Activated B cell treated with CpG ODN at 0.5 μM for 24 hours (primary cell): ENCODE measurements at regions not wholly inside any gene's neighbourhood (a gene's known extent, or its start where the extent isn't known, plus 50 kb on each side); places are given as distances from the start of the nearest gene placed in this dataset.

Experiments
- ATAC-seq: fragments of 200-7000 bp; cut with Tn5 transposase; one replicate; pipeline ENCODE4 v1.10.0; 2021; ENCODE audit warnings: low read depth, mild to moderate bottlenecking, moderate library complexity
- CTCF ChIA-PET: fragments of 350-600 bp; sonication (Branson Sonifier 250); formaldehyde crosslinking; loops from one replicate; lab custom pipeline; 2021; ENCODE audit warnings: antibody characterized with exemption; lab: Charles Lee
- POLR2A ChIA-PET: fragments of 350-600 bp; sonication (Branson Sonifier 250); formaldehyde crosslinking; loops from one replicate; lab custom pipeline; 2021; ENCODE audit warnings: antibody characterized with exemption; lab: Charles Lee
- DNase-seq: peaks from one replicate; pipeline ENCODE4 v3.0.0; 2022
- H3K27ac Mint-ChIP-seq: one replicate; pipeline ENCODE4 v1.8.0; 2020; ENCODE audit warnings: mixed read lengths
- H3K27me3 Mint-ChIP-seq: one replicate; pipeline ENCODE4 v1.8.0; 2021; ENCODE audit warnings: mixed read lengths
- H3K36me3 Mint-ChIP-seq: one replicate; pipeline ENCODE4 v1.8.0; 2021; ENCODE audit warnings: low read depth, mixed read lengths
- H3K4me1 Mint-ChIP-seq: one replicate; pipeline ENCODE4 v1.8.0; 2021; ENCODE audit warnings: mixed read lengths
- H3K4me3 Mint-ChIP-seq: one replicate; pipeline ENCODE4 v1.8.0; 2020; ENCODE audit warnings: mild to moderate bottlenecking, mixed read lengths
- H3K9me3 Mint-ChIP-seq: one replicate; pipeline ENCODE4 v1.8.0; 2020; ENCODE audit warnings: mixed read lengths
- intact Hi-C: fragments of 100-400 bp; cut with micrococcal nuclease; formaldehyde crosslinking; loops from one replicate; pipeline ENCODE4 v1.15.1; 2024
- TF ChIP-seq, protein P1 (sequence below): fragments of 200-600 bp; IDR thresholded peaks from one replicate; pipeline ENCODE4 v1.8.0; 2022; ENCODE audit warnings: antibody characterized with exemption, mild to moderate bottlenecking

DNA sequence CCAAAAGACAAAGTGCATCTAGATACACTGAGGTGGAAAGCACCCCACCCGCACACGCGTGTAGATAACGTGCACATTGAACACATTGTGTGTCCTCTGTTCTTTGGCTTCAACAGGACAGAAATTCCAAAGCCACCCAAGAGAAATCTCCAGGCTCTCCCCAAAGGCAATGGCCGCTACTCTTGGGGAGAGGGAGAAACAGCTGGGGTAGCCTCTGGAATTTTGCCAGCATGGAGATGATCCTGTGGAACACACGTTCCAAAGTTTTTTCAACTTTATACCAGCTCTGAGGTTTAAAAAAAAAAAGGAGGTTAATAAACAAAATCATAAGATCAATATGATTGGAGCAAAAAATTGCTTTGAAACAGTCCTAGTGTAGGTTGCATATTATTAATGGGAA is 63.0 kb upstream of the CD82 start:
- Mint-ChIP-seq H3K27me3 (peaks cover 9% of the 10 kb centered on the region), H3K4me3 (no peak overlapping the region), H3K4me1 (no peaks in the 10 kb centered on the region), H3K36me3 (no peaks in the 10 kb centered on the region), H3K27ac (no peak overlapping the region), H3K9me3 (peaks cover 3% of the 10 kb centered on the region)
- TF ChIP-seq, protein P1, sequence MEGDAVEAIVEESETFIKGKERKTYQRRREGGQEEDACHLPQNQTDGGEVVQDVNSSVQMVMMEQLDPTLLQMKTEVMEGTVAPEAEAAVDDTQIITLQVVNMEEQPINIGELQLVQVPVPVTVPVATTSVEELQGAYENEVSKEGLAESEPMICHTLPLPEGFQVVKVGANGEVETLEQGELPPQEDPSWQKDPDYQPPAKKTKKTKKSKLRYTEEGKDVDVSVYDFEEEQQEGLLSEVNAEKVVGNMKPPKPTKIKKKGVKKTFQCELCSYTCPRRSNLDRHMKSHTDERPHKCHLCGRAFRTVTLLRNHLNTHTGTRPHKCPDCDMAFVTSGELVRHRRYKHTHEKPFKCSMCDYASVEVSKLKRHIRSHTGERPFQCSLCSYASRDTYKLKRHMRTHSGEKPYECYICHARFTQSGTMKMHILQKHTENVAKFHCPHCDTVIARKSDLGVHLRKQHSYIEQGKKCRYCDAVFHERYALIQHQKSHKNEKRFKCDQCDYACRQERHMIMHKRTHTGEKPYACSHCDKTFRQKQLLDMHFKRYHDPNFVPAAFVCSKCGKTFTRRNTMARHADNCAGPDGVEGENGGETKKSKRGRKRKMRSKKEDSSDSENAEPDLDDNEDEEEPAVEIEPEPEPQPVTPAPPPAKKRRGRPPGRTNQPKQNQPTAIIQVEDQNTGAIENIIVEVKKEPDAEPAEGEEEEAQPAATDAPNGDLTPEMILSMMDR = no peak
- intact Hi-C loops = no loop called here
- CTCF ChIA-PET = no interaction called here
- POLR2A ChIA-PET = interaction anchor here (0.7 kb wide), 1 partner anchor 9 kb away, joined by 3 read pairs; no protein-coding TSS in a partner anchor
- no peak for ATAC-seq
- no peak for DNase-seq

DNA sequence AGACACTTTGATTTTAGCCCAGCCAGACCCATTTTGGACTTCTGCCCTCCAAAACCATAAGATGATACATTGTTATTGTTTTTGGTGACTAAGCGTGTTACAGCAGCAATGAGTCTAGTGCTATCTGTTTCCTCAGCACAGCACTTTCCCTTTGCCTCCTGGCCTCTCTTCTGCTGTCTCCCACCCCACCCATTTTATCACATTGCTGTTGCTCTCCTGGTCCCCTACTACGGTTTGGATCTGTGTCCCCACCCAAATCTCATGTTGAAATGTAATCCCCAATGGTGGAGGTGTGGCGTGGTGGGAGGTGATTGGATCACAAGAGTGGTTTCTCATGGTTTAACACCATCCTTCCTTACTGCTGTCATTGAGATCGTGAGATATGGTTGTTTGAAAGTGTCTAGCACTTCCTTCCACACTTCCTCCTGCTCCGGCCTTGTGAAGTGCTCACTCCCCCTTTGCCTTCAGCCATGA is 59.8 kb upstream of the CD82 start:
- CTCF ChIA-PET = no interaction called here
- Mint-ChIP-seq H3K27ac (no peak overlapping the region), H3K4me1 (no peaks in the 10 kb centered on the region), H3K9me3 (peaks cover 3% of the 10 kb centered on the region), H3K36me3 (no peaks in the 10 kb centered on the region), H3K4me3 (no peak overlapping the region), H3K27me3 (peaks cover 11% of the 10 kb centered on the region)
- POLR2A ChIA-PET = no interaction called here
- TF ChIP-seq, protein P1 = no peak
- ATAC-seq = no peak
- intact Hi-C loops = no loop called here
- no peak for DNase-seq

DNA sequence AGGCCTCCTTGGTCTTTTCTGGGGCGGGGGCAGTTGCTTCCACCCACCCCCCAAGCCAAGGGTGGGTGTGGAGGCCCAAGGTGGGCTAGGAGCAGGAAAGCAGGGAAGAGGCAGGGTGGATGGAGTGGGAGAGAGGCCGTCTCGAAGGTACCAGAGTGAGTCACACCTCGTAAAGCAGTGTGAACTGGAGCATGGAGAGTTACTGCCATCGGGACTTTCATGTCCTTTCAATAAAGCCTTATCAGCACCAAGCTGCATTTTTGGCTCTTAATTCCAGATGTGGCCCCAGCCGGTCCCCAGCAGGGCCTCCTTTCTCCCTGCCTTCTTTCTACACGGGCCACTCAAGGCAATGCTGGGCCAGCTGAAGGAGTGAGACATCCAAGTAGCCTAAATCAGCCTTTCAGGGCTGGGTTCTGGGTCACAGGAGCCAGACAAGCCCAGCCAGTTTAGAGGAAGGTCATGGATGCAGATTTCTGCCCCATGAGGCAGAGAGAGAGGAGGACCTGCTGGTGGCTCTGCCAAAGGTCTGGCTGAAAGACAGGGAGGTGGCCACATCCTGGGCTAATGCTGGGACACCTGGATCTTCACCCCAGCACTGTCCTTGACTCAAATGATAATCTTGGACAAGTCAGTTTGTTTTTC is 59.0 kb upstream of the CD82 start:
- H3K9me3 Mint-ChIP-seq = peaks cover 3% of the 10 kb centered on the region
- intact Hi-C loops = no loop called here
- H3K4me3 Mint-ChIP-seq = no peak overlapping the region
- TF ChIP-seq, protein P1 = no peak
- no peak for ATAC-seq
- ChIA-PET CTCF (no interaction called here), POLR2A (no interaction called here)
- no peaks in the 10 kb centered on the region for H3K36me3 Mint-ChIP-seq
- no peaks in the 10 kb centered on the region for H3K4me1 Mint-ChIP-seq
- no peak overlapping the region for H3K27ac Mint-ChIP-seq
- peaks cover 11% of the 10 kb centered on the region for H3K27me3 Mint-ChIP-seq
- no peak for DNase-seq

DNA sequence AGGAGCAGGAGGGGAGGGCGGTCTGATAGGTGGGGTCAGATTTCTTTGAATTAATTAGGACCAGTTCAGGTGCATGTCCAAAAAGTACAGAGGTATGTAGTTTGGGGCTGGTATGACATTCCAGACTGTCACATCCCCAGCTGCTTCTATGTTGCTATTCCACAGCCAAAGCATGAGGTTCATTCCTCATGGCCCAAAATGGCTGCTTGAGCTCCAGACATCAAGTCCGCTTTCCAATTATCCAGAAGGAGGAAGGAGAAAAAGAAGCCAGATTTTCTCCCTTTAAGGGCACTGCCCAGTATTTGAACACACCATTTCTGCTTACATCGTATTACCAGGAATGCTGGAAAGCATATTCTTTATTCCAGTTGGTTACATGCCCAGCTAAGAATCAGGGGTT is 58.0 kb upstream of the CD82 start:
- Mint-ChIP-seq H3K9me3 (peaks cover 3% of the 10 kb centered on the region), H3K4me1 (no peaks in the 10 kb centered on the region), H3K36me3 (no peaks in the 10 kb centered on the region), H3K27ac (no peak overlapping the region), H3K27me3 (peaks cover 11% of the 10 kb centered on the region), H3K4me3 (no peak overlapping the region)
- no peak for DNase-seq
- no peak for ATAC-seq
- CTCF ChIA-PET = no interaction called here
- POLR2A ChIA-PET = interaction anchor here (0.5 kb wide), 1 partner anchor 169 kb away, joined by 3 read pairs; no protein-coding TSS in a partner anchor
- intact Hi-C loops = no loop called here
- TF ChIP-seq, protein P1 = no peak

DNA sequence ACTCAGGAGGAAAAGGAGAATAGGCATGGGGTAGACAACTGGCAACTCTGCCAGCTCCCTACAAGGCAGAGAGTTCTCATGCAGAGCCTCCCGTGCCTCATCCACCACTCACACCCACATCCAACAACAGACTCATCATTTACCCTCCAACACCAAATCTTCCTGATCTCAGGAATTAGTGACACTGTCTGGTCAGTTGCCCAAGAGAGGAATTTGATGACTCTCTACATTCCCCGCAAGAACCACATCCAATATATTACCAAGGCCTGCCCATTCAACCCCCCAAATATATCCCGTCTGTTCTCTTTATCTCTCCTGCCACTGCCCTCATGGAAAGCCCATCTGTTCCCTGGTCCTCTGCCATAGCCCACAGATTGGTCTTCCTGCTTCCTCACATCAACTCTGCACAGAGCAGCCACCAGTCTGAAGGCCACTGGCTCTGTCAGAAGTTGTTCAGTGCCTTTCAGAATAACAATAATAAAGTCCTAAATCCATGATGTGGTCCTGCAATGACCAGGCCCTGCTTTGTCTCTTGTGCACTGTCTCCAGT is 57.5 kb upstream of the CD82 start:
- Mint-ChIP-seq H3K27me3 (peaks cover 12% of the 10 kb centered on the region), H3K27ac (no peak overlapping the region), H3K4me1 (no peaks in the 10 kb centered on the region), H3K4me3 (no peak overlapping the region), H3K36me3 (no peaks in the 10 kb centered on the region), H3K9me3 (peaks cover 3% of the 10 kb centered on the region)
- POLR2A ChIA-PET = interaction anchor here (0.5 kb wide), 1 partner anchor 170 kb away, joined by 3 read pairs; no protein-coding TSS in a partner anchor
- ATAC-seq = no peak
- intact Hi-C loops = no loop called here
- DNase-seq = no peak
- CTCF ChIA-PET = no interaction called here
- TF ChIP-seq, protein P1 = no peak
